Mucosa of rectum (tissue), 2 donors: ENCODE measurements at regions not wholly inside any gene's neighbourhood (a gene's known extent, or its start where the extent isn't known, plus 50 kb on each side); places are given as distances from the start of the nearest gene placed in this dataset.

Experiments used
- H3K27ac ChIP-seq, 2 donors: one replicate each; pipeline ENCODE4 v1.7.0; 2013; ENCODE audit warnings: inconsistent platforms in 2 of 2, low read depth in 2 of 2, low read length in 2 of 2
- H3K27me3 ChIP-seq, 2 donors: one replicate each; pipeline ENCODE4 v1.7.0; 2013; ENCODE audit warnings: low read length in 2 of 2; ENCODE audit not compliant: control insufficient read depth in 2 of 2, insufficient read depth in 2 of 2
- H3K36me3 ChIP-seq, 2 donors: one replicate each; pipeline ENCODE4 v1.7.0; 2013; ENCODE audit warnings: low read length in 2 of 2; ENCODE audit not compliant: control insufficient read depth in 2 of 2, insufficient read depth in 2 of 2
- H3K4me1 ChIP-seq, 2 donors: one replicate each; pipeline ENCODE4 v1.7.0; 2013; ENCODE audit warnings: low read length in 2 of 2, mild to moderate bottlenecking in 1 of 2; ENCODE audit not compliant: control insufficient read depth in 2 of 2, insufficient read depth in 2 of 2
- H3K4me3 ChIP-seq, 2 donors: one replicate each; pipeline ENCODE4 v1.7.0; 2013; ENCODE audit warnings: low read length in 2 of 2
- H3K9ac ChIP-seq, 2 donors: one replicate each; pipeline ENCODE4 v1.7.0; 2013; ENCODE audit warnings: low read length in 2 of 2, low read depth in 1 of 2, mild to moderate bottlenecking in 1 of 2
- H3K9me3 ChIP-seq, 2 donors: one replicate each; pipeline ENCODE4 v1.7.0; 2013; ENCODE audit warnings: low read length in 2 of 2; ENCODE audit not compliant: control insufficient read depth in 2 of 2
- donor health status: healthy.
- donor health status: Normal muscosa, but diverticular disease.

- Histone ChIP-seq H3K27ac (no peak overlapping the region), H3K9ac (no peak overlapping the region), H3K4me1 (no peaks in the 10 kb centered on the region), H3K27me3 (no peaks in the 10 kb centered on the region), H3K9me3 (no peaks in the 10 kb centered on the region), H3K4me3 (no peak overlapping the region), H3K36me3 (no peaks in the 10 kb centered on the region)
Observed at GRCh38 chr2:145813481-145813880, 1293.6 kb upstream of the ZEB2 start.

GRCh38 chr2:145812165-145812554 is 1292.2 kb upstream of the ZEB2 start:
- H3K4me3 ChIP-seq = no peak overlapping the region
- no peak overlapping the region for H3K27ac ChIP-seq
- H3K36me3 ChIP-seq = no peaks in the 10 kb centered on the region
- H3K9me3 ChIP-seq = no peaks in the 10 kb centered on the region
- H3K9ac ChIP-seq = no peak overlapping the region
- no peaks in the 10 kb centered on the region for H3K27me3 ChIP-seq
- H3K4me1 ChIP-seq = no peaks in the 10 kb centered on the region

GRCh38 chr2:145811276-145812164 is 1291.6 kb upstream of the ZEB2 start:
- no peaks in the 10 kb centered on the region for H3K9me3 ChIP-seq
- no peak overlapping the region for H3K9ac ChIP-seq
- no peaks in the 10 kb centered on the region for H3K27me3 ChIP-seq
- no peak overlapping the region for H3K27ac ChIP-seq
- no peaks in the 10 kb centered on the region for H3K36me3 ChIP-seq
- no peaks in the 10 kb centered on the region for H3K4me1 ChIP-seq
- H3K4me3 ChIP-seq = no peak overlapping the region

- Histone ChIP-seq H3K27me3 (no peaks in the 10 kb centered on the region), H3K9me3 (no peaks in the 10 kb centered on the region), H3K4me3 (no peak overlapping the region), H3K4me1 (no peaks in the 10 kb centered on the region), H3K27ac (no peak overlapping the region), H3K9ac (no peak overlapping the region), H3K36me3 (no peaks in the 10 kb centered on the region)
Observed at GRCh38 chr2:145807968-145808367, 1288.0 kb upstream of the ZEB2 start.

- H3K9me3 ChIP-seq = no peaks in the 10 kb centered on the region
- no peaks in the 10 kb centered on the region for H3K36me3 ChIP-seq
- no peaks in the 10 kb centered on the region for H3K27me3 ChIP-seq
- H3K27ac ChIP-seq = no peak overlapping the region
- no peaks in the 10 kb centered on the region for H3K4me1 ChIP-seq
- no peak overlapping the region for H3K4me3 ChIP-seq
- H3K9ac ChIP-seq = no peak overlapping the region
Observed at GRCh38 chr2:145807554-145807953, 1287.6 kb upstream of the ZEB2 start.

GRCh38 chr2:145806546-145806945 is 1286.6 kb upstream of the ZEB2 start:
- H3K27me3 ChIP-seq = no peaks in the 10 kb centered on the region
- no peaks in the 10 kb centered on the region for H3K4me1 ChIP-seq
- H3K36me3 ChIP-seq = no peaks in the 10 kb centered on the region
- H3K9me3 ChIP-seq = no peaks in the 10 kb centered on the region
- H3K4me3 ChIP-seq = no peak overlapping the region
- H3K9ac ChIP-seq = no peak overlapping the region
- no peak overlapping the region for H3K27ac ChIP-seq

GRCh38 chr2:145802133-145802532 is 1282.2 kb upstream of the ZEB2 start:
- Histone ChIP-seq H3K4me3 (no peak overlapping the region), H3K4me1 (no peaks in the 10 kb centered on the region), H3K9me3 (no peaks in the 10 kb centered on the region), H3K36me3 (no peaks in the 10 kb centered on the region), H3K27ac (no peak overlapping the region), H3K9ac (no peak overlapping the region), H3K27me3 (no peaks in the 10 kb centered on the region)

GRCh38 chr2:145801210-145801609 is 1281.3 kb upstream of the ZEB2 start:
- H3K27me3 ChIP-seq = no peaks in the 10 kb centered on the region
- no peak overlapping the region for H3K27ac ChIP-seq
- no peaks in the 10 kb centered on the region for H3K9me3 ChIP-seq
- no peaks in the 10 kb centered on the region for H3K4me1 ChIP-seq
- H3K36me3 ChIP-seq = no peaks in the 10 kb centered on the region
- H3K9ac ChIP-seq = no peak overlapping the region
- no peak overlapping the region for H3K4me3 ChIP-seq

GRCh38 chr2:145800151-145801091 is 1280.5 kb upstream of the ZEB2 start:
- Histone ChIP-seq H3K27me3 (no peaks in the 10 kb centered on the region), H3K27ac (no peak overlapping the region)

GRCh38 chr2:145799595-145800108 is 1279.7 kb upstream of the ZEB2 start:
- H3K27me3 ChIP-seq = no peaks in the 10 kb centered on the region
- H3K27ac ChIP-seq = no peak overlapping the region
- no peaks in the 10 kb centered on the region for H3K4me1 ChIP-seq
- no peak overlapping the region for H3K9ac ChIP-seq
- H3K36me3 ChIP-seq = no peaks in the 10 kb centered on the region
- H3K9me3 ChIP-seq = no peaks in the 10 kb centered on the region
- H3K4me3 ChIP-seq = no peak overlapping the region

More at GRCh38 chr2:145800151-145801091, 1280.5 kb upstream of the ZEB2 start:
- Histone ChIP-seq H3K9me3 (no peaks in the 10 kb centered on the region), H3K9ac (no peak overlapping the region), H3K4me3 (no peak overlapping the region), H3K36me3 (no peaks in the 10 kb centered on the region), H3K4me1 (no peaks in the 10 kb centered on the region)
